ENCODE measurements at regions not wholly inside any gene's neighbourhood (a gene's known extent, or its start where the extent isn't known, plus 50 kb on each side); places are given as distances from the start of the nearest gene placed in this dataset.

GRCh38 chr6:27736686-27737085, 175.5 kb downstream of the OR2B2 start:
- TF ChIP-seq CTCF (conservative IDR thresholded peaks at IDR 0.05; ENCODE audit: low read depth, low read length), result no peak
- no peak for TF ChIP-seq POLR2A (IDR thresholded peaks at IDR 0.05; ENCODE audit: low read depth, low read length)
- no peak for TF ChIP-seq NFE2L2 (IDR thresholded peaks at IDR 0.05; ENCODE audit: low read depth, low read length)
- TF ChIP-seq CEBPB (IDR thresholded peaks at IDR 0.05; ENCODE audit: low read depth, low read length), result no peak
- no peak for TF ChIP-seq CHD1 (IDR thresholded peaks at IDR 0.05; ENCODE audit: low read depth, low read length)
- no peak for TF ChIP-seq MAZ (IDR thresholded peaks at IDR 0.05; ENCODE audit: borderline replicate concordance, low read depth, low read length)
- no peak for TF ChIP-seq BHLHE40 (IDR thresholded peaks at IDR 0.05; ENCODE audit: low read depth, low read length)
- peak; percentile 38 for TF ChIP-seq MAFK (IDR thresholded peaks at IDR 0.05; ENCODE audit: low read depth, low read length)

Data from IMR-90 (cell line).